ENCODE measurements at regions not wholly inside any gene's neighbourhood (a gene's known extent, or its start where the extent isn't known, plus 50 kb on each side); places are given as distances from the start of the nearest gene placed in this dataset.

DNA sequence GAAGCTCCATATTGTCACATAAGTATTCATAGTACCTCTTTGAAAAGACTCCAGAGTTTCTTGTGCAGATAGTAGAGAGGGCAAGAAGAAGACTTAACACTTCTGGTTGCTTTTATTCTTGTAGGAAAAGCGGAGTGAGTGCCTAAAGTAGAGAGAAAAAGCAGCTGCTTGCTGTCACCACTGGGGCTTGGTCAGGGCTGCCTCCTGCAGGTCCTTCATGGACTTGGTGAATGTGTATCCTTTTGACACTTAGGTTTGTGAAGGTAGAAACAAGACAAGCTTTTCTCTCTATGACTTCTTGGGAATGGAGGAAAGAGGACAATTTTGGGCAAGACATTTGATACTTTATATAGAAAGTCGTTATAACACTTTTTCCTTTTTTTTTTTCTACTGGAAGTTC is 312.8 kb upstream of the FANCL start:
- TF ChIP-seq, protein P1, sequence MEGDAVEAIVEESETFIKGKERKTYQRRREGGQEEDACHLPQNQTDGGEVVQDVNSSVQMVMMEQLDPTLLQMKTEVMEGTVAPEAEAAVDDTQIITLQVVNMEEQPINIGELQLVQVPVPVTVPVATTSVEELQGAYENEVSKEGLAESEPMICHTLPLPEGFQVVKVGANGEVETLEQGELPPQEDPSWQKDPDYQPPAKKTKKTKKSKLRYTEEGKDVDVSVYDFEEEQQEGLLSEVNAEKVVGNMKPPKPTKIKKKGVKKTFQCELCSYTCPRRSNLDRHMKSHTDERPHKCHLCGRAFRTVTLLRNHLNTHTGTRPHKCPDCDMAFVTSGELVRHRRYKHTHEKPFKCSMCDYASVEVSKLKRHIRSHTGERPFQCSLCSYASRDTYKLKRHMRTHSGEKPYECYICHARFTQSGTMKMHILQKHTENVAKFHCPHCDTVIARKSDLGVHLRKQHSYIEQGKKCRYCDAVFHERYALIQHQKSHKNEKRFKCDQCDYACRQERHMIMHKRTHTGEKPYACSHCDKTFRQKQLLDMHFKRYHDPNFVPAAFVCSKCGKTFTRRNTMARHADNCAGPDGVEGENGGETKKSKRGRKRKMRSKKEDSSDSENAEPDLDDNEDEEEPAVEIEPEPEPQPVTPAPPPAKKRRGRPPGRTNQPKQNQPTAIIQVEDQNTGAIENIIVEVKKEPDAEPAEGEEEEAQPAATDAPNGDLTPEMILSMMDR (IDR thresholded peaks at IDR 0.05): no peak
- TF ChIP-seq POLR2A (IDR thresholded peaks at IDR 0.05) (no peak), POLR2AphosphoS5 (IDR thresholded peaks at IDR 0.05) (no peak)
